ENCODE measurements at regions not wholly inside any gene's neighbourhood (a gene's known extent, or its start where the extent isn't known, plus 50 kb on each side); places are given as distances from the start of the nearest gene placed in this dataset.

- no peak for TF ChIP-seq CTCF (IDR thresholded peaks at IDR 0.05; ENCODE audit: insufficient read depth, low read length, poor library complexity, severe bottlenecking)
- Histone ChIP-seq H3K4me3 (ENCODE audit: low read depth, low read length) (no peak overlapping the region), H3K36me3 (ENCODE audit: control insufficient read depth, insufficient read depth, low read length) (no peaks in the 10 kb centered on the region), H3K27me3 (ENCODE audit: control insufficient read depth, insufficient read depth, low read length) (peaks cover 2% of the 10 kb centered on the region)
- DNase-seq (ENCODE audit: low read depth), result no peak
Observed at GRCh38 chrX:20529301-20529700, 262.6 kb upstream of the RPS6KA3 start.

DNA sequence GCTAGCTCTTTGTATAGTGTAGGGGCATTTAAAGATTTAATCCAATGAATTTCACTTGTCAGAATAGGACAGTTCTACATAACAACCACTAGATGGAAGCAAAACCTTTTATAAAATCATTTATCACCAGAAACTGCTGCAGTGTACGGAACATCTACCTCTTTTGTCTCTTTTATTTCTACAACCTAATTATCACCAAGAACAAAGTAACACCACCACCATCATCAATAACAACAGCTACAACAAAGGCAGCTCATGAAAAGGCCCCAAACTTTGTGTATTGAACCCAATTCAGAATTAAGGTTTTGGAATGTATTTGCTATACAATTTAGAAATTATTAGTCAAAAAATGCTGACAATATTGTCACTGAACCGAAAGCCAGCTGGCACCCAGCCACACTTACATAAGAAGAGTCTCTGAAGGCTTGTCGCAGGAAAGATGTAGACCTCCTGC, 260.9 kb upstream of the RPS6KA3 start:
- TF ChIP-seq CTCF (IDR thresholded peaks at IDR 0.05; ENCODE audit: insufficient read depth, low read length, poor library complexity, severe bottlenecking), result peak; percentile 29
- Histone ChIP-seq H3K36me3 (ENCODE audit: control insufficient read depth, insufficient read depth, low read length) (no peaks in the 10 kb centered on the region), H3K27me3 (ENCODE audit: control insufficient read depth, insufficient read depth, low read length) (peaks cover 2% of the 10 kb centered on the region), H3K4me3 (ENCODE audit: low read depth, low read length) (no peak overlapping the region)
- DNase-seq (ENCODE audit: low read depth), result no peak

DNA sequence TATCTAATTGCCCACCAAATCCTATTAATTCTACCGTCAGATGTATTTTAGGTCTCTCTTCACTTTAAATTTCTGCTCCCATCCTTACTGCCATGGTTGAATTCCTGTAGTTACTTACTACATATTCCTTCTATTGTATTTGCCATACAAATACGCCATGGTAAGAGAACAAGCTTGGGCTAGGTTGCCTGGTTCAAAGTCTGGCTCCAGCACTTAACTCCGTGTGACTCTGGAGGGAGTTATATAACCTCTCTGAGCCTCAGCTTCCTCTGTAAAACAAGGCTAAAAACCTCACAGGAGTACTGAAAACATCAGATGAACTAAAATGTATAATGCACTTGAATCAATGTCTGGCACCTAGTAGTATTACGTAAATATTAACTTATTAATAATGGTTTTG, 260.3 kb upstream of the RPS6KA3 start:
- H3K36me3 ChIP-seq (ENCODE audit: control insufficient read depth, insufficient read depth, low read length), result no peaks in the 10 kb centered on the region
- no peak for DNase-seq (ENCODE audit: low read depth)
- H3K4me3 ChIP-seq (ENCODE audit: low read depth, low read length), result no peak overlapping the region
- no peak for TF ChIP-seq CTCF (IDR thresholded peaks at IDR 0.05; ENCODE audit: insufficient read depth, low read length, poor library complexity, severe bottlenecking)
- peaks cover 2% of the 10 kb centered on the region for H3K27me3 ChIP-seq (ENCODE audit: control insufficient read depth, insufficient read depth, low read length)

DNA sequence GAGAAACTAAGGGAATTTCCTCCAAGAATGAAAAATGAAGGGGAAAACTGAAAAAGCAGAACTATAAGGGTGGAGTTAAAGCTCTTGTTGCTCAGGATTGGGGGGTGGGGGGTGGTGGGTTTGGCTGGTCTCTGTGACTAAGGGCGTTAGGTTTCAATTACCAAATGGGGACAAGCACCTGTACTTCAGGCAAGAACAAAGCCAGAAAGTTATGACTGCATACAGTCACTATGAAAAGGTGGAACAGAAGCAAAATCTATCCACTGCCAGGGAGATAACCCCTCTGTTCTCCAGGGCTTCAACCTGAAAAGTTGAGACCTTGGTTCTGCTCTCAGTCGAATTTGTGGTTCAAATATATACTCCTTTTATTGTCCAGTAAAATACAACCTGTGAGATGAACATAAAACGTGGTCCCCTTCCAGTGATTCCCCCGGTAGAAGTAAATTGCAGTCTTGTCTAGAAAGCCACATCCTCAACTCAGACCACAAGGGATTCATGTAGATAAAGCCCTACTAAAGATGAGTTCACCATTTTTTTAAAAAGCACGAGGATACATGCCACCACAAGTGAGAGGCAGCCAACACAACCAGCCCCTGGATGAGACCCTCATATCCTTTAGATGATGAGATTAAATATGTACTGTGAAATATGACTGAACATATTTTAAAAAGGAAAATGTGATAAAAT, 257.1 kb upstream of the RPS6KA3 start:
- no peak for TF ChIP-seq CTCF (IDR thresholded peaks at IDR 0.05; ENCODE audit: insufficient read depth, low read length, poor library complexity, severe bottlenecking)

GRCh38 chrX:20522420-20522819, 255.7 kb upstream of the RPS6KA3 start:
- TF ChIP-seq CTCF (IDR thresholded peaks at IDR 0.05; ENCODE audit: insufficient read depth, low read length, poor library complexity, severe bottlenecking), result no peak
- no peak overlapping the region for H3K4me3 ChIP-seq (ENCODE audit: low read depth, low read length)
- H3K27me3 ChIP-seq (ENCODE audit: control insufficient read depth, insufficient read depth, low read length), result no peaks in the 10 kb centered on the region
- no peak for DNase-seq (ENCODE audit: low read depth)
- H3K36me3 ChIP-seq (ENCODE audit: control insufficient read depth, insufficient read depth, low read length), result no peaks in the 10 kb centered on the region

More for the DNA sequence above, 257.1 kb upstream of the RPS6KA3 start:
- no peak for DNase-seq (ENCODE audit: low read depth)
- no peak overlapping the region for H3K4me3 ChIP-seq (ENCODE audit: low read depth, low read length)
- H3K36me3 ChIP-seq (ENCODE audit: control insufficient read depth, insufficient read depth, low read length), result no peaks in the 10 kb centered on the region
- H3K27me3 ChIP-seq (ENCODE audit: control insufficient read depth, insufficient read depth, low read length), result no peaks in the 10 kb centered on the region

- H3K4me3 ChIP-seq (ENCODE audit: low read depth, low read length), result no peak overlapping the region
- DNase-seq (ENCODE audit: low read depth), result no peak
- no peak for TF ChIP-seq CTCF (IDR thresholded peaks at IDR 0.05; ENCODE audit: insufficient read depth, low read length, poor library complexity, severe bottlenecking)
- no peaks in the 10 kb centered on the region for H3K36me3 ChIP-seq (ENCODE audit: control insufficient read depth, insufficient read depth, low read length)
- no peaks in the 10 kb centered on the region for H3K27me3 ChIP-seq (ENCODE audit: control insufficient read depth, insufficient read depth, low read length)
Observed at GRCh38 chrX:20521222-20521621, 254.5 kb upstream of the RPS6KA3 start.

All from kidney epithelial cell (primary cell).